ENCODE measurements at regions not wholly inside any gene's neighbourhood (a gene's known extent, or its start where the extent isn't known, plus 50 kb on each side); places are given as distances from the start of the nearest gene placed in this dataset.

GRCh38 chr13:104975272-104975671 lies 1560.2 kb downstream of the EFNB2 start:
- H3K4me3 ChIP-seq (ENCODE audit: low read depth in 1 of 2, low read length in 2 of 2): no peak overlapping the region
- H3K36me3 ChIP-seq (ENCODE audit: control insufficient read depth in 1 of 2, insufficient read depth in 2 of 2, low read length in 2 of 2): no peaks in the 10 kb centered on the region
- no peak overlapping the region for H3K27ac ChIP-seq (ENCODE audit: low read length)
- H3K9me3 ChIP-seq (ENCODE audit: control insufficient read depth in 1 of 2, low read length in 2 of 2): no peaks in the 10 kb centered on the region
- H3K27me3 ChIP-seq (ENCODE audit: low read depth, low read length): no peaks in the 10 kb centered on the region
- no peaks in the 10 kb centered on the region for H3K4me1 ChIP-seq (ENCODE audit: control insufficient read depth in 1 of 2, insufficient read depth in 2 of 2, low read length in 2 of 2)

- H3K36me3 ChIP-seq (ENCODE audit: control insufficient read depth in 1 of 2, insufficient read depth in 2 of 2, low read length in 2 of 2): no peaks in the 10 kb centered on the region
- no peaks in the 10 kb centered on the region for H3K9me3 ChIP-seq (ENCODE audit: control insufficient read depth in 1 of 2, low read length in 2 of 2)
- H3K27ac ChIP-seq (ENCODE audit: low read length): no peak overlapping the region
Measured at GRCh38 chr13:104968876-104969275, 1566.6 kb downstream of the EFNB2 start.

GRCh38 chr13:104967836-104968630 lies 1567.4 kb downstream of the EFNB2 start:
- Histone ChIP-seq H3K4me1 (ENCODE audit: control insufficient read depth in 1 of 2, insufficient read depth in 2 of 2, low read length in 2 of 2) (no peaks in the 10 kb centered on the region), H3K27ac (ENCODE audit: low read length) (no peak overlapping the region), H3K4me3 (ENCODE audit: low read depth in 1 of 2, low read length in 2 of 2) (no peak overlapping the region), H3K27me3 (ENCODE audit: low read depth, low read length) (no peaks in the 10 kb centered on the region), H3K36me3 (ENCODE audit: control insufficient read depth in 1 of 2, insufficient read depth in 2 of 2, low read length in 2 of 2) (no peaks in the 10 kb centered on the region), H3K9me3 (ENCODE audit: control insufficient read depth in 1 of 2, low read length in 2 of 2) (no peaks in the 10 kb centered on the region)

More at GRCh38 chr13:104968876-104969275, 1566.6 kb downstream of the EFNB2 start:
- Histone ChIP-seq H3K4me3 (ENCODE audit: low read depth in 1 of 2, low read length in 2 of 2) (no peak overlapping the region), H3K27me3 (ENCODE audit: low read depth, low read length) (no peaks in the 10 kb centered on the region), H3K4me1 (ENCODE audit: control insufficient read depth in 1 of 2, insufficient read depth in 2 of 2, low read length in 2 of 2) (no peaks in the 10 kb centered on the region)

- H3K36me3 ChIP-seq (ENCODE audit: control insufficient read depth in 1 of 2, insufficient read depth in 2 of 2, low read length in 2 of 2): no peaks in the 10 kb centered on the region
- H3K4me3 ChIP-seq (ENCODE audit: low read depth in 1 of 2, low read length in 2 of 2): no peak overlapping the region
- no peaks in the 10 kb centered on the region for H3K27me3 ChIP-seq (ENCODE audit: low read depth, low read length)
- H3K9me3 ChIP-seq (ENCODE audit: control insufficient read depth in 1 of 2, low read length in 2 of 2): no peaks in the 10 kb centered on the region
- no peak overlapping the region for H3K27ac ChIP-seq (ENCODE audit: low read length)
- no peaks in the 10 kb centered on the region for H3K4me1 ChIP-seq (ENCODE audit: control insufficient read depth in 1 of 2, insufficient read depth in 2 of 2, low read length in 2 of 2)
Measured at GRCh38 chr13:104967376-104967775, 1568.1 kb downstream of the EFNB2 start.

GRCh38 chr13:104962411-104962810 lies 1573.1 kb downstream of the EFNB2 start:
- Histone ChIP-seq H3K4me3 (ENCODE audit: low read depth in 1 of 2, low read length in 2 of 2) (no peak overlapping the region), H3K4me1 (ENCODE audit: control insufficient read depth in 1 of 2, insufficient read depth in 2 of 2, low read length in 2 of 2) (no peaks in the 10 kb centered on the region), H3K36me3 (ENCODE audit: control insufficient read depth in 1 of 2, insufficient read depth in 2 of 2, low read length in 2 of 2) (no peaks in the 10 kb centered on the region), H3K27me3 (ENCODE audit: low read depth, low read length) (no peaks in the 10 kb centered on the region), H3K9me3 (ENCODE audit: control insufficient read depth in 1 of 2, low read length in 2 of 2) (no peaks in the 10 kb centered on the region), H3K27ac (ENCODE audit: low read length) (no peak overlapping the region)

GRCh38 chr13:104961246-104961645 lies 1574.2 kb downstream of the EFNB2 start:
- no peak overlapping the region for H3K27ac ChIP-seq (ENCODE audit: low read length)
- H3K36me3 ChIP-seq (ENCODE audit: control insufficient read depth in 1 of 2, insufficient read depth in 2 of 2, low read length in 2 of 2): no peaks in the 10 kb centered on the region
- H3K4me1 ChIP-seq (ENCODE audit: control insufficient read depth in 1 of 2, insufficient read depth in 2 of 2, low read length in 2 of 2): no peaks in the 10 kb centered on the region
- no peaks in the 10 kb centered on the region for H3K9me3 ChIP-seq (ENCODE audit: control insufficient read depth in 1 of 2, low read length in 2 of 2)
- H3K4me3 ChIP-seq (ENCODE audit: low read depth in 1 of 2, low read length in 2 of 2): no peak overlapping the region
- H3K27me3 ChIP-seq (ENCODE audit: low read depth, low read length): no peaks in the 10 kb centered on the region

GRCh38 chr13:104954210-104954609 lies 1581.3 kb downstream of the EFNB2 start:
- H3K36me3 ChIP-seq (ENCODE audit: control insufficient read depth in 1 of 2, insufficient read depth in 2 of 2, low read length in 2 of 2): no peaks in the 10 kb centered on the region
- H3K27me3 ChIP-seq (ENCODE audit: low read depth, low read length): no peaks in the 10 kb centered on the region
- H3K9me3 ChIP-seq (ENCODE audit: control insufficient read depth in 1 of 2, low read length in 2 of 2): no peaks in the 10 kb centered on the region
- H3K27ac ChIP-seq (ENCODE audit: low read length): no peak overlapping the region
- no peaks in the 10 kb centered on the region for H3K4me1 ChIP-seq (ENCODE audit: control insufficient read depth in 1 of 2, insufficient read depth in 2 of 2, low read length in 2 of 2)
- no peak overlapping the region for H3K4me3 ChIP-seq (ENCODE audit: low read depth in 1 of 2, low read length in 2 of 2)

GRCh38 chr13:104953588-104953987 lies 1581.9 kb downstream of the EFNB2 start:
- no peaks in the 10 kb centered on the region for H3K27me3 ChIP-seq (ENCODE audit: low read depth, low read length)
- no peak overlapping the region for H3K27ac ChIP-seq (ENCODE audit: low read length)
- no peaks in the 10 kb centered on the region for H3K4me1 ChIP-seq (ENCODE audit: control insufficient read depth in 1 of 2, insufficient read depth in 2 of 2, low read length in 2 of 2)
- no peak overlapping the region for H3K4me3 ChIP-seq (ENCODE audit: low read depth in 1 of 2, low read length in 2 of 2)
- no peaks in the 10 kb centered on the region for H3K36me3 ChIP-seq (ENCODE audit: control insufficient read depth in 1 of 2, insufficient read depth in 2 of 2, low read length in 2 of 2)
- H3K9me3 ChIP-seq (ENCODE audit: control insufficient read depth in 1 of 2, low read length in 2 of 2): no peaks in the 10 kb centered on the region

GRCh38 chr13:104949840-104950740 lies 1585.4 kb downstream of the EFNB2 start:
- Histone ChIP-seq H3K27ac (ENCODE audit: low read length) (no peak overlapping the region), H3K9me3 (ENCODE audit: control insufficient read depth in 1 of 2, low read length in 2 of 2) (no peaks in the 10 kb centered on the region)

GRCh38 chr13:104944176-104944575 lies 1591.3 kb downstream of the EFNB2 start:
- H3K27ac ChIP-seq (ENCODE audit: low read length): no peak overlapping the region
- H3K27me3 ChIP-seq (ENCODE audit: low read depth, low read length): no peaks in the 10 kb centered on the region
- no peaks in the 10 kb centered on the region for H3K4me1 ChIP-seq (ENCODE audit: control insufficient read depth in 1 of 2, insufficient read depth in 2 of 2, low read length in 2 of 2)
- no peaks in the 10 kb centered on the region for H3K36me3 ChIP-seq (ENCODE audit: control insufficient read depth in 1 of 2, insufficient read depth in 2 of 2, low read length in 2 of 2)
- no peaks in the 10 kb centered on the region for H3K9me3 ChIP-seq (ENCODE audit: control insufficient read depth in 1 of 2, low read length in 2 of 2)
- H3K4me3 ChIP-seq (ENCODE audit: low read depth in 1 of 2, low read length in 2 of 2): no peak overlapping the region

More at GRCh38 chr13:104949840-104950740, 1585.4 kb downstream of the EFNB2 start:
- Histone ChIP-seq H3K4me1 (ENCODE audit: control insufficient read depth in 1 of 2, insufficient read depth in 2 of 2, low read length in 2 of 2) (no peaks in the 10 kb centered on the region), H3K27me3 (ENCODE audit: low read depth, low read length) (no peaks in the 10 kb centered on the region), H3K36me3 (ENCODE audit: control insufficient read depth in 1 of 2, insufficient read depth in 2 of 2, low read length in 2 of 2) (no peaks in the 10 kb centered on the region), H3K4me3 (ENCODE audit: low read depth in 1 of 2, low read length in 2 of 2) (no peak overlapping the region)

- Histone ChIP-seq H3K27ac (ENCODE audit: low read length) (no peak overlapping the region), H3K4me1 (ENCODE audit: control insufficient read depth in 1 of 2, insufficient read depth in 2 of 2, low read length in 2 of 2) (no peaks in the 10 kb centered on the region), H3K36me3 (ENCODE audit: control insufficient read depth in 1 of 2, insufficient read depth in 2 of 2, low read length in 2 of 2) (no peaks in the 10 kb centered on the region), H3K4me3 (ENCODE audit: low read depth in 1 of 2, low read length in 2 of 2) (no peak overlapping the region), H3K9me3 (ENCODE audit: control insufficient read depth in 1 of 2, low read length in 2 of 2) (no peaks in the 10 kb centered on the region), H3K27me3 (ENCODE audit: low read depth, low read length) (no peaks in the 10 kb centered on the region)
Measured at GRCh38 chr13:104943331-104943730, 1592.1 kb downstream of the EFNB2 start.
